Activated T-helper 2 cell treated with anti-CD3 and anti-CD28 coated beads, Interferon-gamma antibody, Interleukin-2, Interleukin-4, amounts not matched to agents 10 μg/mL and 5 μg/mL and 100 μg/mL, durations not matched to agents 14 hours and 24 hours and 36 hours (primary cell): ENCODE measurements at regions not wholly inside any gene's neighbourhood (a gene's known extent, or its start where the extent isn't known, plus 50 kb on each side); places are given as distances from the start of the nearest gene placed in this dataset.
"Not testable (repeated sequence)": the region's sequence is repeated elsewhere in the genome, so short reads cannot be mapped to it uniquely, and the experiment has no call there.

Source experiments
- DNase-seq: peaks from one replicate; pipeline ENCODE4 v3.0.0; 2021; ENCODE audit warnings: low spot score
- H3K27ac Mint-ChIP-seq: one replicate; pipeline ENCODE4 v1.8.0; 2021; ENCODE audit warnings: mixed read lengths
- H3K27me3 Mint-ChIP-seq: one replicate; pipeline ENCODE4 v1.8.0; 2021; ENCODE audit warnings: low read depth, mixed read lengths
- H3K36me3 Mint-ChIP-seq: one replicate; pipeline ENCODE4 v1.8.0; 2021; ENCODE audit warnings: low read depth, mixed read lengths
- H3K4me1 Mint-ChIP-seq: one replicate; pipeline ENCODE4 v1.8.0; 2021; ENCODE audit warnings: low read depth, mixed read lengths
- H3K4me3 Mint-ChIP-seq: one replicate; pipeline ENCODE4 v1.8.0; 2021; ENCODE audit warnings: low read depth, mild to moderate bottlenecking, moderate library complexity, mixed read lengths
- H3K9me3 Mint-ChIP-seq: one replicate; pipeline ENCODE4 v1.8.0; 2021; ENCODE audit warnings: mixed read lengths
- intact Hi-C: fragments of 100-400 bp; cut with micrococcal nuclease; formaldehyde crosslinking; loops from one replicate; pipeline ENCODE4 v1.15.1; 2023

GRCh38 chr4:94127707-94128328 is 79.8 kb upstream of the SMARCAD1 start:
- Mint-ChIP-seq H3K27ac (no peak overlapping the region), H3K4me3 (no peak overlapping the region), H3K36me3 (no peaks in the 10 kb centered on the region), H3K27me3 (peaks cover 2% of the 10 kb centered on the region), H3K4me1 (no peaks in the 10 kb centered on the region), H3K9me3 (no peaks in the 10 kb centered on the region)
- DNase-seq: no peak
- intact Hi-C loops: loop anchor here (5.0 kb wide), 1 partner anchor 336 kb away; no protein-coding TSS in a partner anchor

- Mint-ChIP-seq H3K36me3 (no peaks in the 10 kb centered on the region), H3K27me3 (peaks cover 2% of the 10 kb centered on the region), H3K27ac (no peak overlapping the region), H3K4me1 (no peaks in the 10 kb centered on the region), H3K4me3 (no peak overlapping the region), H3K9me3 (no peaks in the 10 kb centered on the region)
- no peak for DNase-seq
- intact Hi-C loops: no loop called here
Observed at GRCh38 chr4:94131212-94131611, 76.5 kb upstream of the SMARCAD1 start.

GRCh38 chr4:94135701-94136100 is 72.0 kb upstream of the SMARCAD1 start:
- no peak overlapping the region for H3K4me3 Mint-ChIP-seq
- no peak overlapping the region for H3K27ac Mint-ChIP-seq
- no peaks in the 10 kb centered on the region for H3K36me3 Mint-ChIP-seq
- H3K27me3 Mint-ChIP-seq: no peaks in the 10 kb centered on the region
- DNase-seq: no peak
- H3K4me1 Mint-ChIP-seq: no peaks in the 10 kb centered on the region
- no peaks in the 10 kb centered on the region for H3K9me3 Mint-ChIP-seq
- intact Hi-C loops: no loop called here

GRCh38 chr4:94139931-94140612 is 67.6 kb upstream of the SMARCAD1 start:
- no peak for DNase-seq
- H3K4me1 Mint-ChIP-seq: no peaks in the 10 kb centered on the region
- intact Hi-C loops: no loop called here
- no peaks in the 10 kb centered on the region for H3K36me3 Mint-ChIP-seq
- H3K4me3 Mint-ChIP-seq: no peak overlapping the region
- no peaks in the 10 kb centered on the region for H3K9me3 Mint-ChIP-seq
- H3K27me3 Mint-ChIP-seq: no peaks in the 10 kb centered on the region
- H3K27ac Mint-ChIP-seq: no peak overlapping the region

GRCh38 chr4:94141001-94141400 is 66.7 kb upstream of the SMARCAD1 start:
- DNase-seq: no peak
- Mint-ChIP-seq H3K36me3 (no peaks in the 10 kb centered on the region), H3K4me1 (no peaks in the 10 kb centered on the region), H3K9me3 (no peaks in the 10 kb centered on the region), H3K27ac (no peak overlapping the region), H3K27me3 (no peaks in the 10 kb centered on the region), H3K4me3 (no peak overlapping the region)
- intact Hi-C loops: no loop called here

GRCh38 chr4:94148052-94148451 is 59.6 kb upstream of the SMARCAD1 start:
- H3K9me3 Mint-ChIP-seq, H3K36me3 Mint-ChIP-seq, H3K27me3 Mint-ChIP-seq, H3K4me1 Mint-ChIP-seq, H3K4me3 Mint-ChIP-seq, intact Hi-C loops, DNase-seq, H3K27ac Mint-ChIP-seq: not testable (repeated sequence)

- Mint-ChIP-seq H3K9me3 (no peaks in the 10 kb centered on the region), H3K27me3 (no peaks in the 10 kb centered on the region), H3K4me1 (no peaks in the 10 kb centered on the region), H3K27ac (no peak overlapping the region), H3K36me3 (no peaks in the 10 kb centered on the region), H3K4me3 (no peak overlapping the region)
- intact Hi-C loops: no loop called here
- no peak for DNase-seq
Observed at GRCh38 chr4:94152466-94152865, 55.2 kb upstream of the SMARCAD1 start.

- DNase-seq, H3K9me3 Mint-ChIP-seq, H3K27ac Mint-ChIP-seq, H3K4me1 Mint-ChIP-seq, H3K27me3 Mint-ChIP-seq, intact Hi-C loops, H3K36me3 Mint-ChIP-seq, H3K4me3 Mint-ChIP-seq: not testable (repeated sequence)
Observed at GRCh38 chr4:94155404-94155803, 52.3 kb upstream of the SMARCAD1 start.

- Mint-ChIP-seq H3K4me1 (no peaks in the 10 kb centered on the region), H3K9me3 (no peaks in the 10 kb centered on the region), H3K27me3 (no peaks in the 10 kb centered on the region), H3K27ac (no peak overlapping the region), H3K4me3 (no peak overlapping the region), H3K36me3 (no peaks in the 10 kb centered on the region)
- DNase-seq: no peak
- intact Hi-C loops: no loop called here
Observed at GRCh38 chr4:94156826-94157225, 50.8 kb upstream of the SMARCAD1 start.
